Activated T-helper 1 cell treated with anti-CD3 and anti-CD28 coated beads, Interleukin-2, amount 50 U/mL, for 16 hours (primary cell): ENCODE measurements at regions not wholly inside any gene's neighbourhood (a gene's known extent, or its start where the extent isn't known, plus 50 kb on each side); places are given as distances from the start of the nearest gene placed in this dataset.
"Not testable (repeated sequence)": the region's sequence is repeated elsewhere in the genome, so short reads cannot be mapped to it uniquely, and the experiment has no call there.

Experiments
- DNase-seq, 2 donors: peaks; one replicate each; pipeline ENCODE4 v3.0.0-alpha.2; 2020; ENCODE audit warnings: low read depth in 1 of 2, low spot score in 1 of 2

- no peak for DNase-seq
Measured at GRCh38 chr4:77220828-77221613, 64.0 kb downstream of the CCNG2 start.

- no peak for DNase-seq
Measured at GRCh38 chr4:77225022-77225421, 68.0 kb downstream of the CCNG2 start.

- DNase-seq: no peak
Measured at GRCh38 chr4:77226939-77227705, 70.1 kb downstream of the CCNG2 start.

- no peak for DNase-seq
Measured at GRCh38 chr4:77229433-77229832, 72.4 kb downstream of the CCNG2 start.

- no peak for DNase-seq
Measured at GRCh38 chr4:77232653-77233052, 75.6 kb downstream of the CCNG2 start.

GRCh38 chr4:77235289-77235854 lies 78.4 kb downstream of the CCNG2 start:
- no peak for DNase-seq

- DNase-seq: no peak
Measured at GRCh38 chr4:77236806-77237205, 79.8 kb downstream of the CCNG2 start.

GRCh38 chr4:77240469-77241066 lies 83.6 kb downstream of the CCNG2 start:
- DNase-seq: peak; percentile 11 to 13

GRCh38 chr4:77248805-77249204 lies 91.8 kb downstream of the CCNG2 start:
- no peak for DNase-seq

GRCh38 chr4:77251751-77252150 lies 94.7 kb downstream of the CCNG2 start:
- DNase-seq: no peak

- DNase-seq: no peak
Measured at GRCh38 chr4:77263247-77263646, 106.2 kb downstream of the CCNG2 start.

- DNase-seq: not testable (repeated sequence)
Measured at GRCh38 chr4:77263976-77264375, 107.0 kb downstream of the CCNG2 start.

GRCh38 chr4:77264826-77265225 lies 107.8 kb downstream of the CCNG2 start:
- DNase-seq: no peak

GRCh38 chr4:77268108-77268507 lies 111.1 kb downstream of the CCNG2 start:
- no peak for DNase-seq

GRCh38 chr4:77269505-77269904 lies 112.5 kb downstream of the CCNG2 start:
- DNase-seq: no peak

GRCh38 chr4:77273412-77273811 lies 116.4 kb downstream of the CCNG2 start:
- DNase-seq: no peak

GRCh38 chr4:77279114-77279513 lies 122.1 kb downstream of the CCNG2 start:
- DNase-seq: not testable (repeated sequence)

GRCh38 chr4:77282305-77282704 lies 125.3 kb downstream of the CCNG2 start:
- DNase-seq: no peak

GRCh38 chr4:77284036-77284435 lies 127.0 kb downstream of the CCNG2 start:
- no peak for DNase-seq

- DNase-seq: no peak
Measured at GRCh38 chr4:77286906-77287305, 129.9 kb downstream of the CCNG2 start.

GRCh38 chr4:77293426-77293825 lies 136.4 kb downstream of the CCNG2 start:
- DNase-seq: no peak

GRCh38 chr4:77300996-77301395 lies 144.0 kb downstream of the CCNG2 start:
- not testable (repeated sequence) for DNase-seq
